ENCODE measurements at regions not wholly inside any gene's neighbourhood (a gene's known extent, or its start where the extent isn't known, plus 50 kb on each side); places are given as distances from the start of the nearest gene placed in this dataset.

- no peak overlapping the region for H3K4me2 ChIP-seq
- no peak for FAIRE-seq
- H3K4me3 ChIP-seq, result no peak overlapping the region
- ATAC-seq, result no peak
- 81% methylated on average over 14 of the region's 14 CpGs for WGBS (ENCODE audit: missing lambda C conversion rate)
- peak overlapping the region; percentile 71 to 84 for H3K27ac ChIP-seq
- no peak for DNase-seq (ENCODE audit: low read depth in 1 of 2, low spot score in 1 of 2)
- H3K4me1 ChIP-seq, result peaks cover 15% of the 10 kb centered on the region; the same call in 2 of the 3 replicates
- no peak for TF ChIP-seq HEYL (CRISPR knock-in tag; IDR thresholded peaks at IDR 0.05)
- no peak for TF ChIP-seq FOSL2 (IDR thresholded peaks at IDR 0.05)
- no peak for TF ChIP-seq FOSL2 (CRISPR knock-in tag; IDR thresholded peaks at IDR 0.05)
- TF ChIP-seq EHF (CRISPR knock-in tag; IDR thresholded peaks at IDR 0.05), result no peak
- TF ChIP-seq ELK1 (IDR thresholded peaks at IDR 0.05; ENCODE audit: low read depth, low read length), result no peak
- TF ChIP-seq KDM5A (IDR thresholded peaks at IDR 0.05), result no peak
- no peak for TF ChIP-seq CBX2 (IDR thresholded peaks at IDR 0.05; ENCODE audit: borderline replicate concordance, low read depth)
- no peak for TF ChIP-seq ESRRA (IDR thresholded peaks at IDR 0.05; ENCODE audit: borderline replicate concordance, low read length)
- TF ChIP-seq JUN (IDR thresholded peaks at IDR 0.05), result no peak
- no peak for TF ChIP-seq HOXB13 (CRISPR knock-in tag; IDR thresholded peaks at IDR 0.05; ENCODE audit: low read depth)
- no peak for TF ChIP-seq NFE2L2 (conservative IDR thresholded peaks at IDR 0.05; ENCODE audit: low read length)
- no peak for TF ChIP-seq MAZ (IDR thresholded peaks at IDR 0.05; ENCODE audit: borderline replicate concordance, low read depth, low read length)
- TF ChIP-seq GATA3 (IDR thresholded peaks at IDR 0.05; ENCODE audit: borderline replicate concordance), result no peak
- no peak for TF ChIP-seq RAD21 (conservative IDR thresholded peaks at IDR 0.05 in 1 of 2, IDR thresholded peaks at IDR 0.05 in 1 of 2)
- TF ChIP-seq RNF2 (IDR thresholded peaks at IDR 0.05; ENCODE audit: borderline replicate concordance, low read depth), result no peak
- no peak for TF ChIP-seq MYC (IDR thresholded peaks at IDR 0.05; ENCODE audit: borderline replicate concordance, low read length)
- no peak for TF ChIP-seq USF2 (IDR thresholded peaks at IDR 0.05)
- no peak for TF ChIP-seq REST (IDR thresholded peaks at IDR 0.05)
- no peak for TF ChIP-seq HOXB5 (CRISPR knock-in tag; IDR thresholded peaks at IDR 0.05)
- TF ChIP-seq CHD2 (IDR thresholded peaks at IDR 0.05; ENCODE audit: low read length, partially characterized antibody), result no peak
- no peak for TF ChIP-seq EP300 (IDR thresholded peaks at IDR 0.05)
- ChIA-PET POLR2A (no interaction called here), CTCF (interaction anchor here (1.1 to 2.9 kb wide), 7 partner anchors 10 to 402 kb away, joined by 3 to 16 read pairs (median 7); partner anchors contain the start of gene ADNP)
- H3K9me3 ChIP-seq, result peaks cover 4% of the 10 kb centered on the region; the same call in 2 of the 3 replicates
These were observed 208.5 kb downstream of the NFATC2 start for GRCh38 chr20:51333971-51334370.

GRCh38 chr20:51333446-51333845, 209.1 kb downstream of the NFATC2 start:
- TF ChIP-seq CBX8 (IDR thresholded peaks at IDR 0.05) (no peak), ATOH8 (CRISPR knock-in tag; IDR thresholded peaks at IDR 0.05; ENCODE audit: low read depth) (no peak), JUNB (IDR thresholded peaks at IDR 0.05) (no peak), HOXB5 (CRISPR knock-in tag; IDR thresholded peaks at IDR 0.05) (no peak), EHMT2 (IDR thresholded peaks at IDR 0.05; ENCODE audit: low read depth) (no peak), FOXS1 (CRISPR knock-in tag; IDR thresholded peaks at IDR 0.05) (no peak), RARB (CRISPR knock-in tag; IDR thresholded peaks at IDR 0.05) (no peak), RFX5 (IDR thresholded peaks at IDR 0.05) (no peak)
- TF ChIP-seq, protein P1, sequence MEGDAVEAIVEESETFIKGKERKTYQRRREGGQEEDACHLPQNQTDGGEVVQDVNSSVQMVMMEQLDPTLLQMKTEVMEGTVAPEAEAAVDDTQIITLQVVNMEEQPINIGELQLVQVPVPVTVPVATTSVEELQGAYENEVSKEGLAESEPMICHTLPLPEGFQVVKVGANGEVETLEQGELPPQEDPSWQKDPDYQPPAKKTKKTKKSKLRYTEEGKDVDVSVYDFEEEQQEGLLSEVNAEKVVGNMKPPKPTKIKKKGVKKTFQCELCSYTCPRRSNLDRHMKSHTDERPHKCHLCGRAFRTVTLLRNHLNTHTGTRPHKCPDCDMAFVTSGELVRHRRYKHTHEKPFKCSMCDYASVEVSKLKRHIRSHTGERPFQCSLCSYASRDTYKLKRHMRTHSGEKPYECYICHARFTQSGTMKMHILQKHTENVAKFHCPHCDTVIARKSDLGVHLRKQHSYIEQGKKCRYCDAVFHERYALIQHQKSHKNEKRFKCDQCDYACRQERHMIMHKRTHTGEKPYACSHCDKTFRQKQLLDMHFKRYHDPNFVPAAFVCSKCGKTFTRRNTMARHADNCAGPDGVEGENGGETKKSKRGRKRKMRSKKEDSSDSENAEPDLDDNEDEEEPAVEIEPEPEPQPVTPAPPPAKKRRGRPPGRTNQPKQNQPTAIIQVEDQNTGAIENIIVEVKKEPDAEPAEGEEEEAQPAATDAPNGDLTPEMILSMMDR (IDR thresholded peaks at IDR 0.05), result no peak
- CTCF ChIA-PET, result interaction anchor here (0.7 to 3.0 kb wide), 11 partner anchors 9 to 402 kb away, joined by 3 to 16 read pairs (median 6); partner anchors contain the start of gene ADNP
- POLR2A ChIA-PET, result no interaction called here
- 51% methylated on average over 3 of the region's 3 CpGs for WGBS (ENCODE audit: missing lambda C conversion rate)
- FAIRE-seq, result no peak
- no peak for ATAC-seq
- no peak for DNase-seq (ENCODE audit: low read depth in 1 of 2, low spot score in 1 of 2)
- Histone ChIP-seq H3K9me3 (peaks cover 4% of the 10 kb centered on the region; the same call in 2 of the 3 replicates), H3K4me2 (no peak overlapping the region), H3K4me1 (peaks cover 15% of the 10 kb centered on the region; the same call in 2 of the 3 replicates), H3K4me3 (no peak overlapping the region), H3K27ac (peak overlapping the region; percentile 71 to 84; a peak in 4 of 6 replicates)
